ENCODE measurements at regions not wholly inside any gene's neighbourhood (a gene's known extent, or its start where the extent isn't known, plus 50 kb on each side); places are given as distances from the start of the nearest gene placed in this dataset.

DNA sequence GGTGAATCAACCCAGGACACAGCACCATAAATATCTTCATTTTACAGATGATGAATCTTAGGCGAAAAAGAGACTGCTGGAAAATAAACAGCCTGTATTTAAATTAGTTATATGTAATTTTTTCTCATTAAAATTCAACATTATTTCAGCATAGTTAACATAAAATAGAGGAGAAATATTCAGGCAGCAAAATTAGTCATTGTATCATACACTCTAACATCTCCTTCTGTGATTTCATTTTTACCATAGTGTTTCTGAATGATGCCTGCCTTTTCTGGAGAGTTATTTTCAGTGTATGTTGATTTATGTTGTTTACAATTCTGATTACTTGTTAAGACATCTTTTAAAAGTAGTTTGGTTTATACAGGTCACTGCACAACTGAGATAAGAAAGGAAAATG lies 82.3 kb upstream of the KCNIP4 start:
- no peak for DNase-seq (ENCODE audit: low read depth in 2 of 3, low spot score in 2 of 3)

DNA sequence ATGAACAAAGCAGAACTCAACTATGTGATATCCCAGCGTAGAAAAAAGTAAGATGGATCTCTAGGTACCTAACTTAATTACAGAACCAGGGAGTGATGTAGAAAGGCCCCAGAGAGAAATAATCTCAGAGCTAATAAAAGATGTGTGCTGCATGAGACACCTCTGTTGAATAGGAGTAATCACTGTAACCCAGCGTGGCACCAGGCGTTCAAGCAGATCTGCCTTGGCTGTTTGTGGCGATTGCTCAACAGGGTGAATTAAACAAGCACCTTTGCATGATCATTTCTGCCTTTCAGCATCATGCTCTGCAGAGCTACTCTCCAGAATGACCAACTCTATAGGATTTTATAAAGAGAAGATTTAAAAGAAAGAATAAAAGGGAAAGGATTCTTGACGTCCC lies 81.7 kb upstream of the KCNIP4 start:
- no peak for DNase-seq (ENCODE audit: low read depth in 2 of 3, low spot score in 2 of 3)

DNA sequence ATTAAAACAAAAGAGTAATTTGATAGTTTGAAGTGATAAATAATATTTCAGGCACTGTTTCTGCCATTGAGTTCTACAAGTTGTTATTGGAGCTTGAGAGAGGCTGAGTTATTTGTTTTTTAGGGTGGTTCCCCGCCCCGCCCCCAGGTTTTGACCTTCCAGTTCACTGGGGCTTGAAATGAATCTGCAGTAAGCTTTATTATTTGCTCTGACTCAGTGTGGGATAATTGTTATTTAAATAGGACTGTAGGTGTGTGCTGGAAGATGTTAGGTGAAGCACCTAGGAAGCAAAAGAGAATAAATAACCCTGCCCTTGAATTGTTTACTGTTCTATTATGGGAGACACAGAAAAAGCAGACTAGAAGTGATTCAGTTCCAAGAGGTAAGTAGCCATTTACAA lies 81.2 kb upstream of the KCNIP4 start:
- DNase-seq (ENCODE audit: low read depth in 2 of 3, low spot score in 2 of 3): no peak

DNA sequence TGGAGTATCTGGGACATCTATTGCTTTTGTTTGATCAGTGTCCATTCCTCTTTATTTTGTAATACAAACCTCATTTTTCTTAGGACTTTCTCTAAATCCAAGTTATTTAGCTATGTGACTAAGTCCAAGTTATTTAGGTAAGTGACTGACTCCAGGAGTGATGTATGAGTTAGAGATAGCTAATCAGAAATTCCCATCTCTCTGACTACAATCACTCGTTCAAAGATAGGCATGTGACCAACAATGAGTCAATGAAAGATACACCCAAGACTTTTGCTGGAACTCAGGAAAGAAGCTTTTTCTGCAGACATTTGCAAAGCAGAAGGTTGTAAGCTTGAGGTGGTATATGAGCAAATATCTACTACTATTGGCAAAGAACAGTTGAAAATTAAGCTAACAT lies 72.5 kb upstream of the KCNIP4 start:
- no peak for DNase-seq (ENCODE audit: low read depth in 2 of 3, low spot score in 2 of 3)

DNA sequence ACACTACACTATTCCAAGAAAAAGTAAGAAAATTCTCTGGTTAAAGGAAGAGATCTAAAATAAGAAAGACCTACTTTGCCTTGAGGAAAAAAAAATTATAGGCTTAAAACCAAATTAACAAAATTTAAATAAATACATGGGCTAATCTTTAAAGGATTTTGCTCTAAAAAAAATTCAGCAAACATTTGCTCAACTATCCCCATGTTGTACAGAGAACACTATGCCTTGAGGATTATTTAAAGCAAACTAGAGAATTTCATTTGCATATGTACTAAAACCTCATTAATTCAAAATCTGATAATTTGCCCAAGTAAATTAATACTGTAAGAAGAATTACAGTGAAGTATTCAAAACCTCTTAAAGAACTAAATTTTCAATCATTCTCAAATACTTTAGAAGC lies 71.6 kb upstream of the KCNIP4 start:
- DNase-seq (ENCODE audit: low read depth in 2 of 3, low spot score in 2 of 3): no peak

DNA sequence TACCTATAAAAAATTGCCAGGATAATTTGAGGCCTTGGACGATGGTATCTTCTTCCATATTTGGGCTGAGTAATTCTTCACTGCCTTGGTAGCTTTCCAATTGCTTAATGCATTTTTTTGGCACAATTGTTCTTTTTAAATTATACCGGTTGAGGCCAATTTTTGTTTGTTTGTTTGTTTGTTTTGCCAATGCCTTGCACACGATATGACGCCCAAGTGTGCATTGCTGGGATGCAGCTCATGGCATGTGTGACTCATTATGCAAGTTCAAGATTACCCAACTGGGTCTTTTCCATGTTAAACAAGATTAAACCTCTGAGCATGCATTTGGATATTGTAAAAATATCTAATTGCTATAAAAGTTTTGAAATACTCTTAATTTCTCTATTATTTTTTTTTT lies 71.1 kb upstream of the KCNIP4 start:
- DNase-seq (ENCODE audit: low read depth in 2 of 3, low spot score in 2 of 3): no peak

DNA sequence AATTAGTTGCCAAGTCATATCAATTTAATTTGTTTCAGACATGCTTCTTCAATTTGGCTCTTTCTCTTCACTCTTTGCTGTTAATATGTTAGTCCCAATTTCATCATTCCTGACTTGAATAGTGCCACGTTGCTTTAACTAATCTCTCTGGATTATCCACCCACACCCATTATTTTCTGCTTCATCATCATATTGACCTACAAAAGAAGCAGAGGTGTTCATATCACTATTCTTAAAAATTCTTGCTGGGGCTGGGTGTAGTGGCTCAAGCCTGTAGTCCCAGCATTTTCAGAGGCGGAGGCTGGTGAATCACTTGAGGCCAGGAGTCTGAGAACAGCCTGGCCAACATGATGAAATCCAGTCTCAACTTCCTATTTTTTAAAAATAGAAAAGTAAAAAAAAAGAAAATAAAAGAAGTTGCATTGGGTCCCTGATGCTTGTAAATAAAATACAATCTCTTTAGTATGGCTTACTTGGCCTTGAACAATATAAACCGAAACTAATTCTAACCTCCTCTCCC lies 65.7 kb upstream of the KCNIP4 start:
- DNase-seq (ENCODE audit: low read depth in 2 of 3, low spot score in 2 of 3): no peak

DNA sequence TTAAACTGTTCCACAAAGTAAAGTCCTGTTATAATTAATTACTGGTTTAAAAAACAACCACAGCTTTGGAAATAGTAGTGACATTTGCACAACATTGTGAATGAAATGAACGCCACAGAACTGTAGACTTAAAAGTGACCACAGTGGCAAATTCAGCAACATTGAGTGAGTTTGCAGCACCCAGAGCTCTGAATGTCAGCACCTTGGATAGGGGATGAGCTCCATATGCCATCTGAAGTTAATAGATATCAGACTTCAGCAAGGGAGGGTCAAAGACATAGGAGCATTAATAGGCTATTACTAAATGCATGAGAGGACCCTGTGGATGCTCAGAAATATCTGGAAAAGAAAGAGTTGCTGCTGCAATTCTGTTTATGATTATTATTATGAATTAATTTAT lies 55.3 kb upstream of the KCNIP4 start:
- no peak for DNase-seq (ENCODE audit: low read depth in 2 of 3, low spot score in 2 of 3)

Measured in activated CD8-positive, alpha-beta memory T cell treated with anti-CD3 and anti-CD28 coated beads for 48 hours (primary cell).